Mesendoderm (in vitro differentiated cells): ENCODE measurements at regions not wholly inside any gene's neighbourhood (a gene's known extent, or its start where the extent isn't known, plus 50 kb on each side); places are given as distances from the start of the nearest gene placed in this dataset.

Source experiments
- DNase-seq: peaks from one replicate; pipeline ENCODE4 v3.0.0; 2013
- H2AK5ac ChIP-seq: 2 replicates; pipeline ENCODE4 v1.6.1; 2013; ENCODE audit warnings: low read length, inconsistent platforms
- H2BK120ac ChIP-seq: 2 replicates; pipeline ENCODE4 v1.6.1; 2013; ENCODE audit warnings: low read depth, mild to moderate bottlenecking, low read length, moderate library complexity, mixed read lengths
- H2BK15ac ChIP-seq: replicated peaks from 2 replicates; pipeline ENCODE4 v1.6.1; 2013; ENCODE audit warnings: low read depth, mild to moderate bottlenecking, moderate library complexity
- H2BK5ac ChIP-seq: 2 replicates; pipeline ENCODE4 v1.6.1; 2013; ENCODE audit warnings: low read length, inconsistent platforms
- H3K18ac ChIP-seq: 2 replicates; pipeline ENCODE4 v1.6.1; 2013; ENCODE audit warnings: mild to moderate bottlenecking, low read length, mixed read lengths
- H3K23ac ChIP-seq: one replicate; pipeline ENCODE4 v1.6.1; 2013; ENCODE audit warnings: low read length
- H3K27ac ChIP-seq: 2 replicates; pipeline ENCODE4 v1.5.1; 2013; ENCODE audit warnings: low read depth, mild to moderate bottlenecking, inconsistent platforms, low read length, moderate library complexity
- H3K27me3 ChIP-seq: 2 replicates; pipeline ENCODE4 v1.6.1; 2013; ENCODE audit warnings: low read length, control low read depth, mild to moderate bottlenecking, inconsistent platforms; ENCODE audit not compliant: insufficient read depth, poor library complexity
- H3K36me3 ChIP-seq: 2 replicates; pipeline ENCODE4 v1.6.1; 2013; ENCODE audit warnings: low read length, inconsistent platforms; ENCODE audit not compliant: control insufficient read depth, insufficient read depth
- H3K4ac ChIP-seq: one replicate; pipeline ENCODE4 v1.6.1; 2013; ENCODE audit warnings: low read depth, mild to moderate bottlenecking, low read length, moderate library complexity
- H3K4me1 ChIP-seq: 2 replicates; pipeline ENCODE4 v1.6.1; 2013; ENCODE audit warnings: low read depth, low read length, inconsistent platforms; ENCODE audit not compliant: control insufficient read depth
- H3K4me2 ChIP-seq: 2 replicates; pipeline ENCODE4 v1.6.1; 2013; ENCODE audit warnings: low read length
- H3K4me3 ChIP-seq: 2 replicates; pipeline ENCODE4 v1.5.1; 2013; ENCODE audit warnings: mild to moderate bottlenecking, low read length
- H3K56ac ChIP-seq: one replicate; pipeline ENCODE4 v1.6.1; 2013; ENCODE audit warnings: low read length
- H3K79me1 ChIP-seq: 2 replicates; pipeline ENCODE4 v1.6.1; 2013; ENCODE audit warnings: low read length, inconsistent platforms
- H3K79me2 ChIP-seq: 2 replicates; pipeline ENCODE4 v1.6.1; 2013; ENCODE audit warnings: mild to moderate bottlenecking, low read length; ENCODE audit not compliant: control insufficient read depth, insufficient read depth
- H3K9ac ChIP-seq: 2 replicates; pipeline ENCODE4 v1.6.1; 2013; ENCODE audit warnings: low read length, inconsistent platforms
- H4K5ac ChIP-seq: one replicate; pipeline ENCODE4 v1.6.1; 2013; ENCODE audit warnings: low read length
- H4K8ac ChIP-seq: one replicate; pipeline ENCODE4 v1.6.1; 2013; ENCODE audit warnings: low read depth, mild to moderate bottlenecking, control low read depth, low read length, moderate library complexity
- WGBS: extraction: QIAGEN DNeasy Blood & Tissue Kit; methylation state at CpG from one replicate; pipeline ENCODE4 v1.1.7; 2013; ENCODE audit warnings: low lambda C conversion rate, missing lambda C conversion rate; ENCODE audit not compliant: insufficient coverage; ENCODE audit errors: extremely low coverage; 5-methylcytosine and 5-hydroxymethylcytosine counted together

- peaks cover 3% of the 10 kb centered on the region for H3K4me1 ChIP-seq
- H3K36me3 ChIP-seq = no peaks in the 10 kb centered on the region
- no peak overlapping the region for H2BK5ac ChIP-seq
- 100% methylated on average over 3 of the region's 6 CpGs for WGBS
- no peaks in the 10 kb centered on the region for H3K79me2 ChIP-seq
- no peaks in the 10 kb centered on the region for H3K27me3 ChIP-seq
- no peak overlapping the region for H3K9ac ChIP-seq
- no peak overlapping the region for H3K4me3 ChIP-seq
- H4K5ac ChIP-seq = no peak overlapping the region
- H3K23ac ChIP-seq = no peak overlapping the region
- no peak overlapping the region for H3K27ac ChIP-seq
- no peak overlapping the region for H2AK5ac ChIP-seq
- DNase-seq = no peak
- H3K18ac ChIP-seq = no peak overlapping the region
- no peak overlapping the region for H2BK120ac ChIP-seq
- no peak overlapping the region for H2BK15ac ChIP-seq
- no peak overlapping the region for H3K4me2 ChIP-seq
- H3K79me1 ChIP-seq = no peaks in the 10 kb centered on the region
- no peak overlapping the region for H3K4ac ChIP-seq
- no peak overlapping the region for H4K8ac ChIP-seq
- no peak overlapping the region for H3K56ac ChIP-seq
Measured at GRCh38 chr12:130223767-130224244, 61.5 kb downstream of the FZD10 start.

- H3K4me3 ChIP-seq = no peak overlapping the region
- no peaks in the 10 kb centered on the region for H3K27me3 ChIP-seq
- H2BK5ac ChIP-seq = no peak overlapping the region
- no peaks in the 10 kb centered on the region for H3K79me1 ChIP-seq
- no peaks in the 10 kb centered on the region for H3K79me2 ChIP-seq
- no peak overlapping the region for H3K23ac ChIP-seq
- no peak overlapping the region for H4K5ac ChIP-seq
- H3K4me1 ChIP-seq = peaks cover 3% of the 10 kb centered on the region
- DNase-seq = no peak
- no peak overlapping the region for H3K4me2 ChIP-seq
- H3K36me3 ChIP-seq = no peaks in the 10 kb centered on the region
- H2BK15ac ChIP-seq = no peak overlapping the region
- no peak overlapping the region for H3K9ac ChIP-seq
- no peak overlapping the region for H4K8ac ChIP-seq
- H3K27ac ChIP-seq = no peak overlapping the region
- WGBS = no CpG with 5 or more reads among the region's 14 CpGs
- H2BK120ac ChIP-seq = no peak overlapping the region
- no peak overlapping the region for H2AK5ac ChIP-seq
- H3K4ac ChIP-seq = no peak overlapping the region
- H3K18ac ChIP-seq = no peak overlapping the region
- no peak overlapping the region for H3K56ac ChIP-seq
Measured at GRCh38 chr12:130224613-130225012, 62.3 kb downstream of the FZD10 start.

GRCh38 chr12:130225347-130225746, 63.1 kb downstream of the FZD10 start:
- H3K27ac ChIP-seq = no peak overlapping the region
- H3K4me3 ChIP-seq = no peak overlapping the region
- no peaks in the 10 kb centered on the region for H3K79me2 ChIP-seq
- no peaks in the 10 kb centered on the region for H3K36me3 ChIP-seq
- no peak overlapping the region for H3K4me2 ChIP-seq
- no peak overlapping the region for H3K23ac ChIP-seq
- no peak overlapping the region for H2BK120ac ChIP-seq
- no peak overlapping the region for H2BK15ac ChIP-seq
- H3K9ac ChIP-seq = no peak overlapping the region
- no peaks in the 10 kb centered on the region for H3K27me3 ChIP-seq
- H4K5ac ChIP-seq = no peak overlapping the region
- no peak overlapping the region for H3K4ac ChIP-seq
- H4K8ac ChIP-seq = no peak overlapping the region
- H2AK5ac ChIP-seq = no peak overlapping the region
- H3K4me1 ChIP-seq = peaks cover under 1% of the 10 kb centered on the region
- H3K18ac ChIP-seq = no peak overlapping the region
- H2BK5ac ChIP-seq = no peak overlapping the region
- H3K56ac ChIP-seq = no peak overlapping the region
- H3K79me1 ChIP-seq = no peaks in the 10 kb centered on the region
- no CpG with 5 or more reads among the region's 6 CpGs for WGBS
- DNase-seq = no peak

GRCh38 chr12:130226126-130226525, 63.9 kb downstream of the FZD10 start:
- Histone ChIP-seq H2BK120ac (no peak overlapping the region), H2AK5ac (no peak overlapping the region), H3K4ac (no peak overlapping the region), H3K4me2 (no peak overlapping the region), H3K4me1 (no peaks in the 10 kb centered on the region), H3K36me3 (no peaks in the 10 kb centered on the region), H3K18ac (no peak overlapping the region), H3K56ac (no peak overlapping the region), H3K79me2 (no peaks in the 10 kb centered on the region), H3K4me3 (no peak overlapping the region), H3K9ac (no peak overlapping the region), H3K23ac (no peak overlapping the region), H2BK5ac (no peak overlapping the region), H4K5ac (no peak overlapping the region), H3K27ac (no peak overlapping the region), H3K79me1 (no peaks in the 10 kb centered on the region), H3K27me3 (no peaks in the 10 kb centered on the region), H4K8ac (no peak overlapping the region), H2BK15ac (no peak overlapping the region)
- no CpG with 5 or more reads among the region's 11 CpGs for WGBS
- DNase-seq = no peak

- Histone ChIP-seq H3K79me2 (no peaks in the 10 kb centered on the region), H3K18ac (no peak overlapping the region), H3K79me1 (no peaks in the 10 kb centered on the region), H4K8ac (no peak overlapping the region), H3K27ac (no peak overlapping the region), H2AK5ac (no peak overlapping the region), H2BK5ac (no peak overlapping the region), H3K9ac (no peak overlapping the region), H3K27me3 (no peaks in the 10 kb centered on the region), H3K4me1 (no peaks in the 10 kb centered on the region), H4K5ac (no peak overlapping the region), H2BK120ac (no peak overlapping the region), H3K4me3 (no peak overlapping the region), H3K36me3 (no peaks in the 10 kb centered on the region), H3K4me2 (no peak overlapping the region), H3K4ac (no peak overlapping the region), H2BK15ac (no peak overlapping the region), H3K56ac (no peak overlapping the region), H3K23ac (no peak overlapping the region)
- no CpG with 5 or more reads among the region's 13 CpGs for WGBS
- no peak for DNase-seq
Measured at GRCh38 chr12:130226771-130227170, 64.5 kb downstream of the FZD10 start.

GRCh38 chr12:130227641-130228040, 65.4 kb downstream of the FZD10 start:
- H3K56ac ChIP-seq = no peak overlapping the region
- H3K18ac ChIP-seq = no peak overlapping the region
- H3K27me3 ChIP-seq = no peaks in the 10 kb centered on the region
- no peak overlapping the region for H3K4ac ChIP-seq
- H3K79me2 ChIP-seq = no peaks in the 10 kb centered on the region
- H2BK15ac ChIP-seq = no peak overlapping the region
- H3K27ac ChIP-seq = no peak overlapping the region
- H3K9ac ChIP-seq = no peak overlapping the region
- no peak overlapping the region for H3K4me2 ChIP-seq
- H3K79me1 ChIP-seq = no peaks in the 10 kb centered on the region
- no peak overlapping the region for H3K4me3 ChIP-seq
- H2AK5ac ChIP-seq = no peak overlapping the region
- no peak overlapping the region for H4K5ac ChIP-seq
- WGBS = no CpG with 5 or more reads among the region's 4 CpGs
- no peak overlapping the region for H2BK120ac ChIP-seq
- no peak overlapping the region for H4K8ac ChIP-seq
- no peaks in the 10 kb centered on the region for H3K4me1 ChIP-seq
- no peaks in the 10 kb centered on the region for H3K36me3 ChIP-seq
- no peak for DNase-seq
- H3K23ac ChIP-seq = no peak overlapping the region
- H2BK5ac ChIP-seq = no peak overlapping the region
